Right atrium auricular region (tissue), 2 donors: ENCODE measurements at regions not wholly inside any gene's neighbourhood (a gene's known extent, or its start where the extent isn't known, plus 50 kb on each side); places are given as distances from the start of the nearest gene placed in this dataset.

Experiments used
- DNase-seq: peaks from one replicate; pipeline ENCODE4 v3.0.0-alpha.2; 2019; ENCODE audit warnings: low spot score
- H3K27ac ChIP-seq, 2 donors: fragments of 200-600 bp; sonication (generic); 1 replicate in 1 of 2; 2 replicates in 1 of 2; pipeline ENCODE4 v1.5.1; 2016 to 2019
- H3K27me3 ChIP-seq, 2 donors: fragments of 200-600 bp; sonication (generic); one replicate each; pipeline versions ENCODE4 v1.5.1 to v1.6.0; 2017 to 2019
- H3K36me3 ChIP-seq: fragments of 200-600 bp; sonication (generic); one replicate; pipeline ENCODE4 v1.5.1; 2016
- H3K4me1 ChIP-seq, 2 donors: fragments of 200-600 bp; sonication (generic); one replicate each; pipeline versions ENCODE4 v1.5.1 to v1.6.0; 2017 to 2019
- H3K4me3 ChIP-seq, 2 donors: fragments of 200-600 bp; sonication (generic); 1 replicate in 1 of 2; 2 replicates in 1 of 2; pipeline ENCODE4 v1.5.1; 2017 to 2019; ENCODE audit warnings: mild to moderate bottlenecking in 1 of 2, moderate library complexity in 1 of 2
- H3K9me3 ChIP-seq, 2 donors: fragments of 200-600 bp; sonication (generic); one replicate each; pipeline ENCODE4 v1.5.1; 2019
- TF ChIP-seq, protein P1 (sequence below), 2 donors: fragments of 200-600 bp; sonication (generic); IDR thresholded peaks; one replicate each; pipeline ENCODE4 v1.5.1; 2019; ENCODE audit warnings: antibody characterized with exemption in 2 of 2

DNA sequence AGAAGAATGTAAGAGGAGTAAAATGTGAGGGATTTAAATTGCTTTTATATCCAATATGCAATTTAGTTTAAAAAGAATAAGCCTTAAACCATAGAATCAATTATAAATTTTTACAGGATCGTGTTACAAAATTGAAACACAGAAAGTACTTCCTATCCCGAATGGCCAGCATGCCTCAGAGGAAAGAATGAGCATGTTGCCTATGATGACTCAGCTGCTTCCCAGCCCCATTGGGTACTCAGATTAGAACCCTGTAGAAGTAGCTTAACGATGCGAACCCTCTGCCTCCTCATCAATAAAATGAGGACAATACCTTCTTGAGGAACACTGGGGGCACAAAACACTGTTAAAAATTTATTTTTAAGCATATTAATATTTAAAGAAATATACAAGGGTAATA, 113.4 kb upstream of the CDK1 start:
- H3K4me3 ChIP-seq, result no peak overlapping the region
- H3K27ac ChIP-seq, result no peak overlapping the region
- H3K4me1 ChIP-seq, result no peaks in the 10 kb centered on the region
- no peaks in the 10 kb centered on the region for H3K9me3 ChIP-seq
- H3K27me3 ChIP-seq, result no peaks in the 10 kb centered on the region
- TF ChIP-seq, protein P1, sequence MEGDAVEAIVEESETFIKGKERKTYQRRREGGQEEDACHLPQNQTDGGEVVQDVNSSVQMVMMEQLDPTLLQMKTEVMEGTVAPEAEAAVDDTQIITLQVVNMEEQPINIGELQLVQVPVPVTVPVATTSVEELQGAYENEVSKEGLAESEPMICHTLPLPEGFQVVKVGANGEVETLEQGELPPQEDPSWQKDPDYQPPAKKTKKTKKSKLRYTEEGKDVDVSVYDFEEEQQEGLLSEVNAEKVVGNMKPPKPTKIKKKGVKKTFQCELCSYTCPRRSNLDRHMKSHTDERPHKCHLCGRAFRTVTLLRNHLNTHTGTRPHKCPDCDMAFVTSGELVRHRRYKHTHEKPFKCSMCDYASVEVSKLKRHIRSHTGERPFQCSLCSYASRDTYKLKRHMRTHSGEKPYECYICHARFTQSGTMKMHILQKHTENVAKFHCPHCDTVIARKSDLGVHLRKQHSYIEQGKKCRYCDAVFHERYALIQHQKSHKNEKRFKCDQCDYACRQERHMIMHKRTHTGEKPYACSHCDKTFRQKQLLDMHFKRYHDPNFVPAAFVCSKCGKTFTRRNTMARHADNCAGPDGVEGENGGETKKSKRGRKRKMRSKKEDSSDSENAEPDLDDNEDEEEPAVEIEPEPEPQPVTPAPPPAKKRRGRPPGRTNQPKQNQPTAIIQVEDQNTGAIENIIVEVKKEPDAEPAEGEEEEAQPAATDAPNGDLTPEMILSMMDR (IDR thresholded peaks at IDR 0.05), result no peak
- H3K36me3 ChIP-seq, result no peaks in the 10 kb centered on the region
- DNase-seq, result no peak

DNA sequence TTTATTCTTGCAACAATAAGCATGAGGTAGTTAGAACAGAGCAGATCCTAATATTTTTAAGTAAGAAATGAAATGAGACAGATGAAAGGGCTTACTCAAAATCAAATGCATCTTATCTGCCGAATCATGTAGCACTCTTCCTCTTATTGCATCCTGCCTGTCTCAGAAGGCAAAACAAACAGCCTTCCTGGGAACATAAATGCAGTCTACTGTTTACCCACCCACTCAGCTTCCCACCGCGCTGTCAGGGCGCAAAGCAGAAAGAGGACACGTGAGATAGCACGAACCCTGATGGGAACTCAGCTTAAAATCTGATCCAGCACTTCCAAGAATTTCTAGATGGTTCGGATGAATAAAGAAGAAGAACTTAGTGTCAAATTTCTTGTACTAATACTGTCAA, 114.4 kb upstream of the CDK1 start:
- no peaks in the 10 kb centered on the region for H3K27me3 ChIP-seq
- TF ChIP-seq, protein P1 (IDR thresholded peaks at IDR 0.05), result no peak
- no peak for DNase-seq
- H3K9me3 ChIP-seq, result peaks cover 0 to 3% of the 10 kb centered on the region in 2 donors
- H3K27ac ChIP-seq, result no peak overlapping the region
- H3K4me1 ChIP-seq, result no peaks in the 10 kb centered on the region
- H3K36me3 ChIP-seq, result no peaks in the 10 kb centered on the region
- H3K4me3 ChIP-seq, result no peak overlapping the region

DNA sequence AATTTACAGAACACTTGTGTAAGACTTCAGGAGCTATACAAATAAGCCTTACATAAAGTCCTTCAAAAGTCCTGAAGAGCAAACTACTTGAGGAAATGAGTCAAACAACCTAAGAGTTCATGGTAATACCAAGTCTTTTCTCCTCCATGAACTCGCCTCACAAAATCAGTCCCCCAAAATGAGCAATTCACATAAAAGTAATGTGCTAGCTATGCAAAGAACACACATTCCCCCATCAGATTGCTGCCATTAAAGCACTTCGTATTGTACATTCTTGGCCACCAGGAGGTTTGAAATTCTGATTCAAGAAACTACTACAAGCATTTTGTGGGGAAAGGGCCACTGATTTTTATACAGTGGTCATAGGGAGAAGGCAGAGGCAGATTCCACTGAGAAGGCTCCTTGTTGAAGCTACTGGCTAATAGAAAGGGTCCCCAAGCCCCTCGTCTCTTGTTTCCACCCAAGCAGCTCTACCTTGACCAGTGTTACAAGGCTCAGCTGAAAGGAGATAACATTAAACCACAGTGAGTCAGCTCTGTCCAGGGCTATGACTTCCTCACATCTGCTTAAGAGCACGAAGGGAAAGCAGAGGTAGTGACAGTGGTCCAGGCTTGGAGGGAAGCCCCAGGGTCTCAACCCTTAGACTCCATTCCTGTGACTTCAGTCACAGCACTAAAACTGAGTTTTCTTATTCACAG, 115.2 kb upstream of the CDK1 start:
- Histone ChIP-seq H3K27me3 (no peaks in the 10 kb centered on the region), H3K4me1 (no peaks in the 10 kb centered on the region), H3K36me3 (no peaks in the 10 kb centered on the region), H3K4me3 (no peak overlapping the region), H3K27ac (no peak overlapping the region), H3K9me3 (peaks cover 0 to 11% of the 10 kb centered on the region in 2 donors)
- no peak for DNase-seq
- TF ChIP-seq, protein P1 (IDR thresholded peaks at IDR 0.05), result no peak

DNA sequence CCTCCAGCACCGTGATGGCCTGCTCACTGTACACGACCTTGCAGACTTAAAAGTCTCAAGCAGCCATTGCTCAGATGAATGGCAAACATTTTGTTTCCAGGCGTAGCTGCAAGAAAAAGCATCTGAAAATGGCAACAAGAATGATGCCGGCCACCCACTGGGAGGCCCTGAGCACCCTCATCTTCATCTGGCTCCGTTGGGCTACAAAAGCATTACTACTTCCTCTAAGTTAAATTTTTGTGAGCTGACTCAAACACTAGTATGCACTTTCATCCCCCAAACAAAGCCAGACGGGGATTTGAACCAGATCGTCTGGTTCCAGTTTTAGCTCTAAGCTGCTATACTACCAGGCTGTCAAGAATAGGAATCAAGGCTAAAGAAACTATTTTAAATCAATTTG, 116.6 kb upstream of the CDK1 start:
- Histone ChIP-seq H3K4me3 (no peak overlapping the region), H3K4me1 (no peaks in the 10 kb centered on the region), H3K27ac (no peak overlapping the region), H3K27me3 (no peaks in the 10 kb centered on the region), H3K36me3 (no peaks in the 10 kb centered on the region), H3K9me3 (peaks cover 0 to 11% of the 10 kb centered on the region in 2 donors)
- no peak for DNase-seq
- TF ChIP-seq, protein P1 (IDR thresholded peaks at IDR 0.05), result no peak

DNA sequence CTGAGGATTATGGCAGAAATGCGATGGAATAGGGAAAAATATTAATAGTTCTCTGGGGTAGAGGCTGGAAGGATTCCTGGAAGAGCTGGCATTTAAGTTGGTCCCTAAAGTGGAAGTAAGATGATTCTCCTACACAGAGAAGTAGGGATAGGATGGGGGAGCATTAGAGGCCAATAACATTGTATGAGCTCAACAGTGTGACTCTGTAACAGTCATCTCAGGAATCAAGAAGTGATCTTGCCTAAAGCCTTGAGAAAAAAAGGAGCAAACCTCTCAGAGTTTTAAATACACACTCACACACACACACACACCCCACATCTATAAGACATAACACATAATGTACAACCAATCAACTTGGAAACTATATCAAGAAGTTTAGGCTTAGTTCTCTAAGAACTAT, 117.7 kb upstream of the CDK1 start:
- H3K9me3 ChIP-seq, result peaks cover 0 to 11% of the 10 kb centered on the region in 2 donors
- TF ChIP-seq, protein P1 (IDR thresholded peaks at IDR 0.05), result no peak
- no peaks in the 10 kb centered on the region for H3K36me3 ChIP-seq
- DNase-seq, result no peak
- no peaks in the 10 kb centered on the region for H3K27me3 ChIP-seq
- H3K27ac ChIP-seq, result no peak overlapping the region
- no peaks in the 10 kb centered on the region for H3K4me1 ChIP-seq
- no peak overlapping the region for H3K4me3 ChIP-seq
